ENCODE measurements at regions not wholly inside any gene's neighbourhood (a gene's known extent, or its start where the extent isn't known, plus 50 kb on each side); places are given as distances from the start of the nearest gene placed in this dataset.

GRCh38 chr4:180832073-180832472, 1411.1 kb upstream of the TENM3 start:
- H3K27ac ChIP-seq (replicated peaks), result no peak overlapping the region
- H3K4me3 ChIP-seq (replicated peaks; ENCODE audit: insufficient read depth, low read length), result no peak overlapping the region
- no peak for DNase-seq (ENCODE audit: low read depth in 1 of 2, low spot score in 1 of 2)
- H3K27me3 ChIP-seq (ENCODE audit: insufficient read depth, poor library complexity, severe bottlenecking), result no peaks in the 10 kb centered on the region
- TF ChIP-seq, protein P1, sequence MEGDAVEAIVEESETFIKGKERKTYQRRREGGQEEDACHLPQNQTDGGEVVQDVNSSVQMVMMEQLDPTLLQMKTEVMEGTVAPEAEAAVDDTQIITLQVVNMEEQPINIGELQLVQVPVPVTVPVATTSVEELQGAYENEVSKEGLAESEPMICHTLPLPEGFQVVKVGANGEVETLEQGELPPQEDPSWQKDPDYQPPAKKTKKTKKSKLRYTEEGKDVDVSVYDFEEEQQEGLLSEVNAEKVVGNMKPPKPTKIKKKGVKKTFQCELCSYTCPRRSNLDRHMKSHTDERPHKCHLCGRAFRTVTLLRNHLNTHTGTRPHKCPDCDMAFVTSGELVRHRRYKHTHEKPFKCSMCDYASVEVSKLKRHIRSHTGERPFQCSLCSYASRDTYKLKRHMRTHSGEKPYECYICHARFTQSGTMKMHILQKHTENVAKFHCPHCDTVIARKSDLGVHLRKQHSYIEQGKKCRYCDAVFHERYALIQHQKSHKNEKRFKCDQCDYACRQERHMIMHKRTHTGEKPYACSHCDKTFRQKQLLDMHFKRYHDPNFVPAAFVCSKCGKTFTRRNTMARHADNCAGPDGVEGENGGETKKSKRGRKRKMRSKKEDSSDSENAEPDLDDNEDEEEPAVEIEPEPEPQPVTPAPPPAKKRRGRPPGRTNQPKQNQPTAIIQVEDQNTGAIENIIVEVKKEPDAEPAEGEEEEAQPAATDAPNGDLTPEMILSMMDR (IDR thresholded peaks at IDR 0.05; ENCODE audit: insufficient read depth, low read length), result no peak
- no peak for TF ChIP-seq POLR2AphosphoS5 (IDR thresholded peaks at IDR 0.05; ENCODE audit: low read depth)
- no peak for TF ChIP-seq REST (IDR thresholded peaks at IDR 0.05; ENCODE audit: insufficient replicate concordance, low read depth)
- no peak for TF ChIP-seq SPI1 (IDR thresholded peaks at IDR 0.05; ENCODE audit: borderline replicate concordance, low read depth)
- TF ChIP-seq GABPA (IDR thresholded peaks at IDR 0.05; ENCODE audit: low read depth), result no peak

- no peak for DNase-seq (ENCODE audit: low read depth in 1 of 2, low spot score in 1 of 2)
- TF ChIP-seq POLR2AphosphoS5 (IDR thresholded peaks at IDR 0.05; ENCODE audit: low read depth), result no peak
- no peak for TF ChIP-seq GABPA (IDR thresholded peaks at IDR 0.05; ENCODE audit: low read depth)
- TF ChIP-seq, protein P1 (IDR thresholded peaks at IDR 0.05; ENCODE audit: insufficient read depth, low read length), result no peak
- no peak for TF ChIP-seq REST (IDR thresholded peaks at IDR 0.05; ENCODE audit: insufficient replicate concordance, low read depth)
- TF ChIP-seq SPI1 (IDR thresholded peaks at IDR 0.05; ENCODE audit: borderline replicate concordance, low read depth), result no peak
- Histone ChIP-seq H3K4me3 (replicated peaks; ENCODE audit: insufficient read depth, low read length) (no peak overlapping the region), H3K27me3 (ENCODE audit: insufficient read depth, poor library complexity, severe bottlenecking) (no peaks in the 10 kb centered on the region), H3K27ac (replicated peaks) (no peak overlapping the region)
Measured at GRCh38 chr4:180840142-180840541, 1403.1 kb upstream of the TENM3 start.

DNA sequence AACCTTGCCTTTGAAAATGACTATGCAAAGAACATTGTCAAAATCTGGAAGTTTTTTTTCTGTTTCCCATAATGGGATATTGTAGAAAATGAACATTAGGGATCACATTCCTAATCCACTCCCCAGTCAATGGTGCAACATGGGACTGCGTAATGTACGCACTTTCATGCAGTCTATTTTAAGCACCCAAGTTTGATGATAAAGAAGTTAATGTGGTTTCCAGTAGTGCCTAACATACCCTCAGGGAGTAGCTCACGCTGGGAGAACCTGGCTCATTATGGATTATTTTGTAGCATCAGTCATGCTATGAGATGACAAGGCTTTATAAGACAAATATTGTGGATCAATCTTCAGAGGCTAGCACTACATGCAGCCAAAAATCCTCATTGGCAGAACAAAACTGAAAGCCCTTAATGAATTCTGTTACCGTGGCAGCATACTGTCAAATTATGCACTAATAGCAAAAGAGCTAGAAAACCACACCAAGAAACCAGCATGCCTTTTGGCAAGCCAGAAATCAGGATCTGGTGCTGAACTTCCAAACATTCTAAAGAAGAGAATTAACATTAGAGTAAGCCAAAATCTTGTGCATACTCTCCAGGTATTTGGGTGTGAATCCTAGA, 1392.8 kb upstream of the TENM3 start:
- DNase-seq (ENCODE audit: low read depth in 1 of 2, low spot score in 1 of 2), result no peak
- Histone ChIP-seq H3K27me3 (ENCODE audit: insufficient read depth, poor library complexity, severe bottlenecking) (no peaks in the 10 kb centered on the region), H3K27ac (replicated peaks) (no peak overlapping the region), H3K4me3 (replicated peaks; ENCODE audit: insufficient read depth, low read length) (no peak overlapping the region)
- TF ChIP-seq POLR2AphosphoS5 (IDR thresholded peaks at IDR 0.05; ENCODE audit: low read depth), result no peak
- no peak for TF ChIP-seq GABPA (IDR thresholded peaks at IDR 0.05; ENCODE audit: low read depth)
- TF ChIP-seq REST (IDR thresholded peaks at IDR 0.05; ENCODE audit: insufficient replicate concordance, low read depth), result no peak
- TF ChIP-seq SPI1 (IDR thresholded peaks at IDR 0.05; ENCODE audit: borderline replicate concordance, low read depth), result no peak
- TF ChIP-seq, protein P1 (IDR thresholded peaks at IDR 0.05; ENCODE audit: insufficient read depth, low read length), result no peak

Data from HL-60 (cell line).